ENCODE measurements at regions not wholly inside any gene's neighbourhood (a gene's known extent, or its start where the extent isn't known, plus 50 kb on each side); places are given as distances from the start of the nearest gene placed in this dataset.

DNA sequence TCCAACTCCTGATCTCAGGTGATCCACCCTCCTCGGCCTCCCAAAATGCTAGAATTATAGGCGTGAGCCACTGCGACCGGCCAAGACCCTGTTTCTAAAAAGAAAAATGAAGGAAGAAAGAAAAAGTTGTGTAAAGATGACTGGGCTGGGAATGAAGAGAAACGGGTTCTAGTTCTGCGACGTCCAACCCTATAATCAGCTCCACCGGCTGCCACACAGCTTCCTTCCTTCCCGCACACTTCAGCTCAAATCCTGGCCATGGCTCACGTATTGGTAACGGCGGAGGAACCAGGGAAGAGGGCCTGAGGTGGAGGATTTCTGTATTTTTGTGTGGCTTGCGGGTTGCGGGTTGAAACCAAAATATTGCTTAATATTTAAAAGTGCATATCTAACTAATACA lies 88.1 kb downstream of the MYL12B start:
- no peak for DNase-seq (ENCODE audit: low spot score)
- Histone ChIP-seq H2AFZ (ENCODE audit: low read length) (no peak overlapping the region), H3K9me3 (ENCODE audit: low read length) (no peaks in the 10 kb centered on the region), H3K79me2 (ENCODE audit: insufficient read depth, low read depth, low read length) (no peaks in the 10 kb centered on the region), H3K4me1 (ENCODE audit: insufficient read depth, low read length, poor library complexity, severe bottlenecking) (no peaks in the 10 kb centered on the region), H3K4me3 (ENCODE audit: low read depth, low read length, poor library complexity, severe bottlenecking) (no peak overlapping the region), H3K27ac (ENCODE audit: low read depth, low read length, poor library complexity, severe bottlenecking) (no peak overlapping the region), H3K9me2 (ENCODE audit: insufficient read depth, low read length) (no peaks in the 10 kb centered on the region), H3K36me3 (ENCODE audit: insufficient read depth, low read length) (no peaks in the 10 kb centered on the region), H3K4me2 (ENCODE audit: low read length) (no peak overlapping the region), H4K20me1 (ENCODE audit: insufficient read depth, low read length) (no peaks in the 10 kb centered on the region)
- TF ChIP-seq CTCF (conservative IDR thresholded peaks at IDR 0.05; ENCODE audit: low read length), result no peak
- TF ChIP-seq EZH2phosphoT487 (IDR thresholded peaks at IDR 0.05; ENCODE audit: borderline replicate concordance, low read depth, low read length), result no peak
- ChIA-PET CTCF (ENCODE audit: unreplicated experiment) (no interaction called here), POLR2A (no interaction called here)
- BruUV-seq (replicated peaks), result no TSS peak
- intact Hi-C loops (cut with micrococcal nuclease; ENCODE audit: unreplicated experiment), result no loop called here

DNA sequence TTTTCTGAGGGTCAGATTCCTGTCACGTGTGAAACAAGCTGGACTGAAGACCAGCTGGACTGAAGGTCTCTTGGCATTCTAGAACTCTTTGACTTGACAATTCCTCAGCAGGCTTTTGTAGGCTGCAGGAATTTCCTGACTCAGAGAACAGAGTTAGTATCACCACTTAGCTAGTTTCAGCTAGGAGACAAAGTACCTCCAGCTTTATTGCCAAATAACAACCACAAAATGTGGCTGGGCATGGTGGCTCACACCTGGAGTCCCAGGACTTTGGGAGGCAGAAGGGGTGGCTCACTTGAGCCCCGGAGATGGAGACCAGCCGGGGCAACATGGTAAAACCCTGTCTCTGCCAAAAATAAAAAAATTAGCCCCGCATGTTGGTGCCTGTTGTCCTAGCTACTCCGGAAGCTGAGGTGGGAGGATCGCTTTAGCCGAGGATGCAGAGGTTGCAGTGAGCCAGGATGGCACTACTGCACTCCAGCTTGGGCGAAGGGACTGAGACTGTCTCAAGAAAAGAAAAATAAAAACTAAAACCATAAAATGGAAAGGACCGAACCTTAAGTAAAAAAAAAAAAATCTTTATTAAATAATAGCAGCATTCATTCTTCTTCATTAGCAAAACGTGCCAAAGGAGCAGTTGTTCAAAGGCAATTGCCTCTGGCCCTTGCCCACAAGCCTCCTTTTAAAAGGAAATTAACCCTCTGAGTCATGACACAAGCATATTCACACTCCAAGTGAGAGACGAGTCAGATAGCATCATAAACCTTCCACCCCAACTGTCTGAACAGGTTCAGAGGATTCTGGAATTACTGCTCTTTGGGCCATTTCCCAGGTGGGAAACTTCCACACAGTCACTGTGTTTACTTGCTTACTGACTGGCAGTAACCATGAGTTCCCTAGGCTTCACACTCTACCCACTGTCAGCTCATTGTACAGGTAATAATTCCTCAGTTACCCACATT lies 88.9 kb downstream of the MYL12B start:
- no peaks in the 10 kb centered on the region for H3K36me3 ChIP-seq (ENCODE audit: insufficient read depth, low read length)
- H3K4me2 ChIP-seq (ENCODE audit: low read length), result no peak overlapping the region
- ChIA-PET CTCF (ENCODE audit: unreplicated experiment) (no interaction called here), POLR2A (interaction anchor here (0.6 kb wide), 1 partner anchor 130 kb away, joined by 3 read pairs; no protein-coding TSS in a partner anchor)
- H3K4me1 ChIP-seq (ENCODE audit: insufficient read depth, low read length, poor library complexity, severe bottlenecking), result no peaks in the 10 kb centered on the region
- intact Hi-C loops (cut with micrococcal nuclease; ENCODE audit: unreplicated experiment), result no loop called here
- TF ChIP-seq CTCF (conservative IDR thresholded peaks at IDR 0.05; ENCODE audit: low read length), result no peak
- no peak for TF ChIP-seq EZH2phosphoT487 (IDR thresholded peaks at IDR 0.05; ENCODE audit: borderline replicate concordance, low read depth, low read length)
- H2AFZ ChIP-seq (ENCODE audit: low read length), result no peak overlapping the region
- DNase-seq (ENCODE audit: low spot score), result no peak
- H3K27ac ChIP-seq (ENCODE audit: low read depth, low read length, poor library complexity, severe bottlenecking), result no peak overlapping the region
- no TSS peak for BruUV-seq (replicated peaks)
- H4K20me1 ChIP-seq (ENCODE audit: insufficient read depth, low read length), result no peaks in the 10 kb centered on the region
- H3K9me2 ChIP-seq (ENCODE audit: insufficient read depth, low read length), result no peaks in the 10 kb centered on the region
- H3K79me2 ChIP-seq (ENCODE audit: insufficient read depth, low read depth, low read length), result no peaks in the 10 kb centered on the region
- no peaks in the 10 kb centered on the region for H3K9me3 ChIP-seq (ENCODE audit: low read length)
- H3K4me3 ChIP-seq (ENCODE audit: low read depth, low read length, poor library complexity, severe bottlenecking), result no peak overlapping the region

DNA sequence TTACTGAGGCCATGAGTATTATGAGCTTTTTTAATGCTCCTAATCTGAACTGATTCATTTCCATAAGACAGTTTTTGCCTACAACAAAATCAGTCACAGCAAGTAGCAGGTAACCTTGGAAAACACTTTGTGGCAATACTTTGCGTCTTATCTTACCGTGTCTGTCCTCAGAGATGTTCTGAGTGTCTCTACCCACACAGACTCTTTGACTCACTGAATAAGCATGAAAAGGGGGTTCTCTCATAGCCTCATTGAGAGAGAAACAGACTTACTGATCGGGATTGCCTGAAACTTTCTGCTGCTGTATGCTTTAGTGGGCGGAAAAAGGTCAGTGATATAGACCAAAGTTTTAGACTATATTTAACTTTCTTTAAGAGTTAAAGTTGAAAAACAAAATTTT lies 92.6 kb downstream of the MYL12B start:
- no TSS peak for BruUV-seq (replicated peaks)
- ChIA-PET POLR2A (interaction anchor here (1.0 to 1.1 kb wide), 2 partner anchors 9 to 36 kb away, joined by 3 read pairs; no protein-coding TSS in a partner anchor), CTCF (ENCODE audit: unreplicated experiment) (no interaction called here)
- intact Hi-C loops (cut with micrococcal nuclease; ENCODE audit: unreplicated experiment), result no loop called here
- no peaks in the 10 kb centered on the region for H3K36me3 ChIP-seq (ENCODE audit: insufficient read depth, low read length)
- H3K4me2 ChIP-seq (ENCODE audit: low read length), result no peak overlapping the region
- no peak overlapping the region for H3K4me3 ChIP-seq (ENCODE audit: low read depth, low read length, poor library complexity, severe bottlenecking)
- no peaks in the 10 kb centered on the region for H3K79me2 ChIP-seq (ENCODE audit: insufficient read depth, low read depth, low read length)
- no peak overlapping the region for H3K27ac ChIP-seq (ENCODE audit: low read depth, low read length, poor library complexity, severe bottlenecking)
- H3K4me1 ChIP-seq (ENCODE audit: insufficient read depth, low read length, poor library complexity, severe bottlenecking), result no peaks in the 10 kb centered on the region
- no peaks in the 10 kb centered on the region for H3K9me3 ChIP-seq (ENCODE audit: low read length)
- H2AFZ ChIP-seq (ENCODE audit: low read length), result no peak overlapping the region
- no peak for DNase-seq (ENCODE audit: low spot score)
- H4K20me1 ChIP-seq (ENCODE audit: insufficient read depth, low read length), result no peaks in the 10 kb centered on the region
- H3K9me2 ChIP-seq (ENCODE audit: insufficient read depth, low read length), result no peaks in the 10 kb centered on the region
- TF ChIP-seq CTCF (conservative IDR thresholded peaks at IDR 0.05; ENCODE audit: low read length) (no peak), EZH2phosphoT487 (IDR thresholded peaks at IDR 0.05; ENCODE audit: borderline replicate concordance, low read depth, low read length) (no peak)
